HepG2 (cell line): ENCODE measurements at regions not wholly inside any gene's neighbourhood (a gene's known extent, or its start where the extent isn't known, plus 50 kb on each side); places are given as distances from the start of the nearest gene placed in this dataset.

Experiments used
- ATAC-seq: fragments of 200-7000 bp; cut with Tn5 transposase; 3 replicates; pipeline ENCODE4 v1.9.1; 2020; ENCODE audit warnings: mild to moderate bottlenecking, moderate library complexity
- BruUV-seq: library from RNA; stranded (reverse); fragments of 400-500 nt; replicated peaks from 2 replicates; lab custom pipeline; 2021; lab: Mats Ljungman, UMichigan
- CTCF ChIA-PET: fragments of 300-600 bp; formaldehyde crosslinking; extraction: SDS; loops from one replicate; lab custom pipeline; 2021; ENCODE audit warnings: low total read pairs, inconsistent platforms, low intra/inter-chr PET ratio; lab: Yijun Ruan, JAX
- POLR2A ChIA-PET: fragments of 350-600 bp; sonication (Branson Sonifier 250); formaldehyde crosslinking; loops from one replicate; lab custom pipeline; 2020; ENCODE audit warnings: antibody characterized with exemption, inconsistent platforms; lab: Yijun Ruan, JAX
- DNase-seq: peaks from one replicate; pipeline ENCODE4 v3.0.0-alpha.2; 2015; ENCODE audit warnings: low spot score
- FAIRE-seq: peaks from 3 replicates; lab custom pipeline; 2011; peaks lifted over from hg19 to GRCh38; lab: Jason Lieb, UNC
- H2AFZ ChIP-seq: one replicate; pipeline ENCODE4 v1.6.1; 2011; ENCODE audit warnings: low read length, inconsistent platforms
- H3K27ac ChIP-seq: fragments of 300-600 bp; 3 replicates; pipeline ENCODE4 v1.8.0; 2011; ENCODE audit warnings: mixed run types, mild to moderate bottlenecking, mixed read lengths, low read length, inconsistent platforms; ENCODE audit not compliant: insufficient read depth; ENCODE audit errors: extremely low read length
- H3K27me3 ChIP-seq, 2 experiments: fragments of 200-600 bp in 1 of 2; 2 replicates in 1 of 2; 3 replicates in 1 of 2; pipeline versions ENCODE4 v1.6.0 to v1.8.0; 2011; ENCODE audit warnings: low read length in 2 of 2, mild to moderate bottlenecking in 2 of 2, moderate library complexity in 2 of 2, inconsistent platforms in 1 of 2; ENCODE audit not compliant: insufficient read depth in 2 of 2, control insufficient read depth in 1 of 2
- H3K36me3 ChIP-seq, 2 experiments: fragments of 200-600 bp in 1 of 2; replicated peaks in 1 of 2; 2 replicates in 1 of 2; 3 replicates in 1 of 2; pipeline versions ENCODE4 v1.5.1 to v1.8.0; 2011; ENCODE audit warnings: low read length in 2 of 2, inconsistent platforms in 1 of 2; ENCODE audit not compliant: insufficient read depth in 2 of 2, control insufficient read depth in 1 of 2
- H3K4me1 ChIP-seq: 2 replicates; pipeline ENCODE4 v1.5.1; 2012; ENCODE audit warnings: low read length, inconsistent platforms; ENCODE audit not compliant: insufficient read depth
- H3K4me2 ChIP-seq: 2 replicates; pipeline ENCODE4 v1.6.0; 2011; ENCODE audit warnings: low read depth, low read length, inconsistent platforms
- H3K4me3 ChIP-seq, 3 experiments: fragments of 200-600 bp in 1 of 3; sonication (generic), shearing (Covaris generic) in 1 of 3; replicated peaks in 1 of 3; 2 replicates each; pipeline ENCODE4 v1.5.1; 2011 to 2016; ENCODE audit warnings: low read length in 3 of 3, inconsistent platforms in 2 of 3, low read depth in 2 of 3, mild to moderate bottlenecking in 2 of 3, control low read depth in 1 of 3, mixed read lengths in 1 of 3; ENCODE audit not compliant: insufficient read depth in 1 of 3
- H3K79me2 ChIP-seq: one replicate; pipeline ENCODE4 v1.6.1; 2011; ENCODE audit warnings: low read length, inconsistent platforms; ENCODE audit not compliant: insufficient read depth
- H3K9ac ChIP-seq: 2 replicates; pipeline ENCODE4 v1.6.0; 2011; ENCODE audit warnings: mild to moderate bottlenecking, low read depth, low read length, inconsistent platforms; ENCODE audit not compliant: insufficient read depth
- H3K9me3 ChIP-seq: 2 replicates; pipeline ENCODE4 v1.5.1; 2012; ENCODE audit warnings: mild to moderate bottlenecking, low read length
- H4K20me1 ChIP-seq: 2 replicates; pipeline ENCODE4 v1.6.0; 2011; ENCODE audit warnings: inconsistent platforms, mild to moderate bottlenecking, low read length, moderate library complexity; ENCODE audit not compliant: insufficient read depth
- GTF2F1 ChIP-seq: fragments of 150-350 bp; IDR thresholded peaks from 2 replicates; pipeline ENCODE4 v1.6.1; 2014; ENCODE audit warnings: low read length
- TOPORS ChIP-seq: sonication (generic); formaldehyde crosslinking; IDR thresholded peaks from 2 replicates; pipeline ENCODE4 v1.8.0; 2023; ENCODE audit warnings: mild to moderate bottlenecking, missing genetic modification reagents
- TSC22D2 ChIP-seq: sonication (generic); formaldehyde crosslinking; IDR thresholded peaks from 2 replicates; pipeline ENCODE4 v1.5.1; 2020; ENCODE audit warnings: missing genetic modification reagents, mild to moderate bottlenecking, borderline replicate concordance
- ZFP1 ChIP-seq: IDR thresholded peaks from 2 replicates; pipeline ENCODE4 v1.6.1; 2016
- ZFP82 ChIP-seq: sonication (generic); formaldehyde crosslinking; IDR thresholded peaks from 2 replicates; pipeline ENCODE4 v1.5.1; 2020; ENCODE audit warnings: mild to moderate bottlenecking, missing genetic modification reagents, borderline replicate concordance
- WGBS: methylation state at CpG from one replicate; pipeline ENCODE4 v1.1.6; 2017; ENCODE audit warnings: low lambda C conversion rate; 5-methylcytosine and 5-hydroxymethylcytosine counted together
- in situ Hi-C: cut with HindIII; loops from 2 replicates; pipeline ENCODE4 v1.10.0; 2017; ENCODE audit warnings: low pct_unique_long_range_greater_than_20kb; ENCODE audit not compliant: extremely low pct_ligation_motif_present
- intact Hi-C: fragments of 100-400 bp; cut with micrococcal nuclease; formaldehyde crosslinking; loops from one replicate; pipeline ENCODE4 v1.10.0; 2022; ENCODE audit not compliant: unreplicated experiment
- TF ChIP-seq, protein P1 (sequence below): sonication (generic); formaldehyde crosslinking; IDR thresholded peaks from 2 replicates; pipeline ENCODE4 v1.4.0; 2020; ENCODE audit warnings: missing genetic modification reagents
- TF ChIP-seq, protein P2 (sequence below): sonication (generic); formaldehyde crosslinking; IDR thresholded peaks from 2 replicates; pipeline ENCODE4 v1.4.0; 2020; ENCODE audit warnings: missing genetic modification reagents

- no peaks in the 10 kb centered on the region for H3K27me3 ChIP-seq
- no TSS peak for BruUV-seq
- H3K27ac ChIP-seq = no peak overlapping the region
- no peak for ATAC-seq
- H3K4me3 ChIP-seq = no peak overlapping the region
- H3K4me1 ChIP-seq = no peaks in the 10 kb centered on the region
- ChIA-PET POLR2A (no interaction called here), CTCF (no interaction called here)
- H3K36me3 ChIP-seq = no peaks in the 10 kb centered on the region
- H3K79me2 ChIP-seq = no peaks in the 10 kb centered on the region
- no peaks in the 10 kb centered on the region for H4K20me1 ChIP-seq
- in situ Hi-C loops (no loop called here), intact Hi-C loops (no loop called here)
- H3K4me2 ChIP-seq = no peak overlapping the region
- peaks cover 16% of the 10 kb centered on the region for H3K9me3 ChIP-seq
- 0% methylated on average over 1 of the region's 1 CpG for WGBS
- no peak for FAIRE-seq
- no peak for DNase-seq
- TF ChIP-seq, protein P1, sequence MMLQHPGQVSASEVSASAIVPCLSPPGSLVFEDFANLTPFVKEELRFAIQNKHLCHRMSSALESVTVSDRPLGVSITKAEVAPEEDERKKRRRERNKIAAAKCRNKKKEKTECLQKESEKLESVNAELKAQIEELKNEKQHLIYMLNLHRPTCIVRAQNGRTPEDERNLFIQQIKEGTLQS (CRISPR knock-in tag) = no peak
- TF ChIP-seq, protein P2, sequence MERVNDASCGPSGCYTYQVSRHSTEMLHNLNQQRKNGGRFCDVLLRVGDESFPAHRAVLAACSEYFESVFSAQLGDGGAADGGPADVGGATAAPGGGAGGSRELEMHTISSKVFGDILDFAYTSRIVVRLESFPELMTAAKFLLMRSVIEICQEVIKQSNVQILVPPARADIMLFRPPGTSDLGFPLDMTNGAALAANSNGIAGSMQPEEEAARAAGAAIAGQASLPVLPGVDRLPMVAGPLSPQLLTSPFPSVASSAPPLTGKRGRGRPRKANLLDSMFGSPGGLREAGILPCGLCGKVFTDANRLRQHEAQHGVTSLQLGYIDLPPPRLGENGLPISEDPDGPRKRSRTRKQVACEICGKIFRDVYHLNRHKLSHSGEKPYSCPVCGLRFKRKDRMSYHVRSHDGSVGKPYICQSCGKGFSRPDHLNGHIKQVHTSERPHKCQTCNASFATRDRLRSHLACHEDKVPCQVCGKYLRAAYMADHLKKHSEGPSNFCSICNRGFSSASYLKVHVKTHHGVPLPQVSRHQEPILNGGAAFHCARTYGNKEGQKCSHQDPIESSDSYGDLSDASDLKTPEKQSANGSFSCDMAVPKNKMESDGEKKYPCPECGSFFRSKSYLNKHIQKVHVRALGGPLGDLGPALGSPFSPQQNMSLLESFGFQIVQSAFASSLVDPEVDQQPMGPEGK (CRISPR knock-in tag) = no peak
- TF ChIP-seq GTF2F1 = no peak
- no peak overlapping the region for H3K9ac ChIP-seq
- H2AFZ ChIP-seq = no peak overlapping the region
Observed at GRCh38 chr13:55570371-55570770, 1570.3 kb upstream of the PRR20A start.

- Histone ChIP-seq H3K9me3 (peaks cover 16% of the 10 kb centered on the region), H3K27ac (no peak overlapping the region), H3K27me3 (no peaks in the 10 kb centered on the region), H3K9ac (no peak overlapping the region), H3K36me3 (no peaks in the 10 kb centered on the region), H2AFZ (no peak overlapping the region), H3K4me1 (no peaks in the 10 kb centered on the region), H3K79me2 (no peaks in the 10 kb centered on the region), H3K4me3 (no peak overlapping the region), H3K4me2 (no peak overlapping the region), H4K20me1 (no peaks in the 10 kb centered on the region)
- ChIA-PET CTCF (no interaction called here), POLR2A (no interaction called here)
- in situ Hi-C loops = no loop called here
- 0% methylated on average over 2 of the region's 2 CpGs for WGBS
- TF ChIP-seq TSC22D2 (no peak), ZFP1 (CRISPR knock-in tag) (no peak), TOPORS (CRISPR knock-in tag) (no peak), ZFP82 (CRISPR knock-in tag) (no peak)
- DNase-seq (no peak), ATAC-seq (no peak), FAIRE-seq (no peak)
- BruUV-seq = no TSS peak
- intact Hi-C loops = no loop called here
Observed at GRCh38 chr13:55571237-55571867, 1569.4 kb upstream of the PRR20A start.
